CD4-positive, alpha-beta T cell (primary cell): ENCODE measurements at regions not wholly inside any gene's neighbourhood (a gene's known extent, or its start where the extent isn't known, plus 50 kb on each side); places are given as distances from the start of the nearest gene placed in this dataset.

Experiments
- ATAC-seq: fragments of 200-7000 bp; cut with Tn5 transposase; one replicate; pipeline ENCODE4 v1.10.0; 2022; ENCODE audit warnings: mild to moderate bottlenecking; ENCODE audit not compliant: poor library complexity
- CTCF ChIA-PET: fragments of 350-600 bp; sonication (Branson Sonifier 250); formaldehyde crosslinking; loops from one replicate; lab custom pipeline; 2021; ENCODE audit warnings: antibody characterized with exemption, inconsistent platforms; lab: Charles Lee
- POLR2A ChIA-PET: fragments of 350-600 bp; sonication (Branson Sonifier 250); formaldehyde crosslinking; loops from one replicate; lab custom pipeline; 2021; ENCODE audit warnings: antibody characterized with exemption, inconsistent platforms; lab: Charles Lee
- DNase-seq, 14 experiments: peaks; one replicate each; pipeline ENCODE4 v3.0.0-alpha.2; 2013 to 2020; ENCODE audit warnings: mixed read lengths in 2 of 14
- H3K27ac ChIP-seq, 2 donors: one replicate each; pipeline versions ENCODE4 v1.5.1 to v1.7.0; 2013; ENCODE audit warnings: low read length in 2 of 2, low read depth in 1 of 2, mild to moderate bottlenecking in 1 of 2
- H3K27me3 ChIP-seq, 2 experiments: 1 replicate in 1 of 2; 2 replicates in 1 of 2; pipeline versions ENCODE4 v1.6.1 to v1.7.0; 2013; ENCODE audit warnings: low read length in 2 of 2, control low read depth in 1 of 2, mild to moderate bottlenecking in 1 of 2, moderate library complexity in 1 of 2; ENCODE audit not compliant: insufficient read depth in 2 of 2, control insufficient read depth in 1 of 2
- H3K36me3 ChIP-seq: one replicate; pipeline ENCODE4 v1.6.1; 2013; ENCODE audit warnings: low read length, control low read depth; ENCODE audit not compliant: insufficient read depth
- H3K4me1 ChIP-seq: one replicate; pipeline ENCODE4 v1.6.1; 2013; ENCODE audit warnings: low read length, control low read depth; ENCODE audit not compliant: insufficient read depth
- H3K4me3 ChIP-seq: one replicate; pipeline ENCODE4 v1.5.1; 2013; ENCODE audit warnings: mild to moderate bottlenecking, low read length, moderate library complexity
- H3K9me3 ChIP-seq, 2 experiments: 1 replicate in 1 of 2; 2 replicates in 1 of 2; pipeline versions ENCODE4 v1.6.1 to v1.7.0; 2013; ENCODE audit warnings: low read length in 2 of 2, mild to moderate bottlenecking in 2 of 2, control low read depth in 1 of 2, moderate library complexity in 1 of 2; ENCODE audit not compliant: control insufficient read depth in 1 of 2, insufficient read depth in 1 of 2
- H3K27ac Mint-ChIP-seq: one replicate; pipeline ENCODE4 v1.8.0; 2020; ENCODE audit warnings: mixed read lengths
- H3K27me3 Mint-ChIP-seq: one replicate; pipeline ENCODE4 v1.8.0; 2021; ENCODE audit warnings: mixed read lengths
- H3K36me3 Mint-ChIP-seq: one replicate; pipeline ENCODE4 v1.8.0; 2021; ENCODE audit warnings: low read depth, mixed read lengths
- H3K4me1 Mint-ChIP-seq: one replicate; pipeline ENCODE4 v1.8.0; 2021; ENCODE audit warnings: low read depth, mixed read lengths
- H3K4me3 Mint-ChIP-seq: one replicate; pipeline ENCODE4 v1.8.0; 2020; ENCODE audit warnings: mild to moderate bottlenecking, mixed read lengths
- H3K9me3 Mint-ChIP-seq: one replicate; pipeline ENCODE4 v1.8.0; 2020; ENCODE audit warnings: mixed read lengths
- CTCF ChIP-seq: fragments of 200-600 bp; IDR thresholded peaks from one replicate; pipeline ENCODE4 v1.8.0; 2022; ENCODE audit warnings: antibody characterized with exemption, mild to moderate bottlenecking
- intact Hi-C, 2 experiments: fragments of 100-400 bp; cut with DNase I in 1 of 2; cut with micrococcal nuclease in 1 of 2; formaldehyde crosslinking; loops; one replicate each; pipeline versions ENCODE4 v1.15.1 to v1.9.0; 2023 to 2025; cut with DNase I, micrococcal nuclease

- H3K9me3 ChIP-seq = peaks cover 0 to 19% of the 10 kb centered on the region in 2 experiments
- H3K9me3 Mint-ChIP-seq = peaks cover 7% of the 10 kb centered on the region
- no peak overlapping the region for H3K27ac Mint-ChIP-seq
- no peaks in the 10 kb centered on the region for H3K4me1 Mint-ChIP-seq
- DNase-seq = no peak
- ChIA-PET CTCF (no interaction called here), POLR2A (no interaction called here)
- H3K4me3 ChIP-seq = peak overlapping the region; percentile 12
- no peaks in the 10 kb centered on the region for H3K4me1 ChIP-seq
- no peaks in the 10 kb centered on the region for H3K27me3 ChIP-seq
- peaks cover 3% of the 10 kb centered on the region for H3K27me3 Mint-ChIP-seq
- H3K27ac ChIP-seq = no peak overlapping the region
- intact Hi-C loops = no loop called here
- TF ChIP-seq CTCF = no peak
- no peak for ATAC-seq
- H3K36me3 ChIP-seq = no peaks in the 10 kb centered on the region
- no peak overlapping the region for H3K4me3 Mint-ChIP-seq
- H3K36me3 Mint-ChIP-seq = no peaks in the 10 kb centered on the region
Observed at GRCh38 chr13:80654638-80655249, 313.8 kb upstream of the SPRY2 start.

GRCh38 chr13:80649274-80649673 lies 308.3 kb upstream of the SPRY2 start:
- Mint-ChIP-seq H3K4me1 (no peaks in the 10 kb centered on the region), H3K4me3 (no peak overlapping the region), H3K36me3 (no peaks in the 10 kb centered on the region), H3K9me3 (peaks cover 2% of the 10 kb centered on the region), H3K27ac (no peak overlapping the region), H3K27me3 (peaks cover 3% of the 10 kb centered on the region)
- DNase-seq (no peak), ATAC-seq (no peak)
- ChIA-PET CTCF (no interaction called here), POLR2A (no interaction called here)
- Histone ChIP-seq H3K4me1 (no peaks in the 10 kb centered on the region), H3K36me3 (no peaks in the 10 kb centered on the region), H3K9me3 (no peaks in the 10 kb centered on the region), H3K27me3 (no peaks in the 10 kb centered on the region), H3K4me3 (no peak overlapping the region), H3K27ac (no peak overlapping the region)
- TF ChIP-seq CTCF = no peak
- intact Hi-C loops = no loop called here

GRCh38 chr13:80642641-80643040 lies 301.7 kb upstream of the SPRY2 start:
- no peaks in the 10 kb centered on the region for H3K9me3 ChIP-seq
- no peaks in the 10 kb centered on the region for H3K4me1 ChIP-seq
- CTCF ChIA-PET = no interaction called here
- H3K27ac ChIP-seq = no peak overlapping the region
- ATAC-seq = no peak
- Mint-ChIP-seq H3K4me3 (no peak overlapping the region), H3K27me3 (no peaks in the 10 kb centered on the region), H3K4me1 (no peaks in the 10 kb centered on the region), H3K27ac (no peak overlapping the region), H3K9me3 (no peaks in the 10 kb centered on the region), H3K36me3 (no peaks in the 10 kb centered on the region)
- intact Hi-C loops = no loop called here
- TF ChIP-seq CTCF = no peak
- H3K36me3 ChIP-seq = no peaks in the 10 kb centered on the region
- no peak overlapping the region for H3K4me3 ChIP-seq
- DNase-seq = no peak
- no peaks in the 10 kb centered on the region for H3K27me3 ChIP-seq
- POLR2A ChIA-PET = no interaction called here
